Panc1 (cell line): ENCODE measurements at regions not wholly inside any gene's neighbourhood (a gene's known extent, or its start where the extent isn't known, plus 50 kb on each side); places are given as distances from the start of the nearest gene placed in this dataset.

Experiments used
- CTCF ChIP-seq: fragments of 450-650 bp; IDR thresholded peaks from 2 replicates; pipeline ENCODE4 v1.5.1; 2017; ENCODE audit warnings: mild to moderate bottlenecking
- POLR2AphosphoS5 ChIP-seq: IDR thresholded peaks from 2 replicates; pipeline ENCODE4 v1.6.1; 2012; ENCODE audit warnings: mild to moderate bottlenecking, low read depth, low read length, moderate library complexity
- SIN3A ChIP-seq: IDR thresholded peaks from 2 replicates; pipeline ENCODE4 v1.6.1; 2012; ENCODE audit warnings: low read depth, mild to moderate bottlenecking, low read length, moderate library complexity, borderline replicate concordance; ENCODE audit not compliant: insufficient read depth
- TCF7L2 ChIP-seq: IDR thresholded peaks from 2 replicates; pipeline ENCODE4 v1.6.1; 2011; ENCODE audit warnings: mild to moderate bottlenecking, low read depth, low read length, inconsistent platforms
- TF ChIP-seq, protein P1 (sequence below), 2 experiments: IDR thresholded peaks; 2 replicates each; pipeline ENCODE4 v1.6.1; 2011 to 2012; ENCODE audit warnings: low read depth in 2 of 2, control low read depth in 1 of 2, low read length in 1 of 2, mild to moderate bottlenecking in 1 of 2, moderate library complexity in 1 of 2; ENCODE audit not compliant: insufficient read depth in 1 of 2

- no peak for TF ChIP-seq CTCF
- TF ChIP-seq TCF7L2, result no peak
- TF ChIP-seq, protein P1, sequence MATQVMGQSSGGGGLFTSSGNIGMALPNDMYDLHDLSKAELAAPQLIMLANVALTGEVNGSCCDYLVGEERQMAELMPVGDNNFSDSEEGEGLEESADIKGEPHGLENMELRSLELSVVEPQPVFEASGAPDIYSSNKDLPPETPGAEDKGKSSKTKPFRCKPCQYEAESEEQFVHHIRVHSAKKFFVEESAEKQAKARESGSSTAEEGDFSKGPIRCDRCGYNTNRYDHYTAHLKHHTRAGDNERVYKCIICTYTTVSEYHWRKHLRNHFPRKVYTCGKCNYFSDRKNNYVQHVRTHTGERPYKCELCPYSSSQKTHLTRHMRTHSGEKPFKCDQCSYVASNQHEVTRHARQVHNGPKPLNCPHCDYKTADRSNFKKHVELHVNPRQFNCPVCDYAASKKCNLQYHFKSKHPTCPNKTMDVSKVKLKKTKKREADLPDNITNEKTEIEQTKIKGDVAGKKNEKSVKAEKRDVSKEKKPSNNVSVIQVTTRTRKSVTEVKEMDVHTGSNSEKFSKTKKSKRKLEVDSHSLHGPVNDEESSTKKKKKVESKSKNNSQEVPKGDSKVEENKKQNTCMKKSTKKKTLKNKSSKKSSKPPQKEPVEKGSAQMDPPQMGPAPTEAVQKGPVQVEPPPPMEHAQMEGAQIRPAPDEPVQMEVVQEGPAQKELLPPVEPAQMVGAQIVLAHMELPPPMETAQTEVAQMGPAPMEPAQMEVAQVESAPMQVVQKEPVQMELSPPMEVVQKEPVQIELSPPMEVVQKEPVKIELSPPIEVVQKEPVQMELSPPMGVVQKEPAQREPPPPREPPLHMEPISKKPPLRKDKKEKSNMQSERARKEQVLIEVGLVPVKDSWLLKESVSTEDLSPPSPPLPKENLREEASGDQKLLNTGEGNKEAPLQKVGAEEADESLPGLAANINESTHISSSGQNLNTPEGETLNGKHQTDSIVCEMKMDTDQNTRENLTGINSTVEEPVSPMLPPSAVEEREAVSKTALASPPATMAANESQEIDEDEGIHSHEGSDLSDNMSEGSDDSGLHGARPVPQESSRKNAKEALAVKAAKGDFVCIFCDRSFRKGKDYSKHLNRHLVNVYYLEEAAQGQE (IDR thresholded peaks at IDR 0.05; ENCODE audit: insufficient read depth in 1 of 2, low read depth in 2 of 2, low read length in 1 of 2), result no peak
- TF ChIP-seq POLR2AphosphoS5, result no peak
- TF ChIP-seq SIN3A, result no peak
Measured at GRCh38 chr7:38013246-38013645, 92.8 kb downstream of the EPDR1 start.
